PFSK-1 (cell line): ENCODE measurements at regions not wholly inside any gene's neighbourhood (a gene's known extent, or its start where the extent isn't known, plus 50 kb on each side); places are given as distances from the start of the nearest gene placed in this dataset.

Source experiments
- FOXP2 ChIP-seq: optimal IDR thresholded peaks from 2 replicates; pipeline ENCODE3; 2011; ENCODE audit warnings: borderline replicate concordance, control low read depth, inconsistent platforms; ENCODE audit not compliant: insufficient read depth; ENCODE audit errors: extremely low read length, extremely low read depth
- POLR2AphosphoS5 ChIP-seq: IDR thresholded peaks from 2 replicates; pipeline ENCODE4 v1.6.1; 2012; ENCODE audit warnings: low read depth, mild to moderate bottlenecking, control low read depth, low read length, moderate library complexity
- SIN3A ChIP-seq: IDR thresholded peaks from 2 replicates; pipeline ENCODE4 v1.6.1; 2012; ENCODE audit warnings: mild to moderate bottlenecking, low read length, moderate library complexity, borderline replicate concordance; ENCODE audit not compliant: insufficient read depth
- TAF1 ChIP-seq: IDR thresholded peaks from 2 replicates; pipeline ENCODE4 v1.6.1; 2012; ENCODE audit warnings: low read length, control low read depth, borderline replicate concordance; ENCODE audit not compliant: insufficient read depth
- TF ChIP-seq, protein P1 (sequence below), 2 experiments: IDR thresholded peaks; 2 replicates each; pipeline versions ENCODE4 v1.6.1 to v1.8.0; 2011 to 2012; ENCODE audit warnings: low read depth in 2 of 2, low read length in 2 of 2, control low read depth in 1 of 2, inconsistent platforms in 1 of 2, mild to moderate bottlenecking in 1 of 2, moderate library complexity in 1 of 2; ENCODE audit not compliant: insufficient read depth in 1 of 2

DNA sequence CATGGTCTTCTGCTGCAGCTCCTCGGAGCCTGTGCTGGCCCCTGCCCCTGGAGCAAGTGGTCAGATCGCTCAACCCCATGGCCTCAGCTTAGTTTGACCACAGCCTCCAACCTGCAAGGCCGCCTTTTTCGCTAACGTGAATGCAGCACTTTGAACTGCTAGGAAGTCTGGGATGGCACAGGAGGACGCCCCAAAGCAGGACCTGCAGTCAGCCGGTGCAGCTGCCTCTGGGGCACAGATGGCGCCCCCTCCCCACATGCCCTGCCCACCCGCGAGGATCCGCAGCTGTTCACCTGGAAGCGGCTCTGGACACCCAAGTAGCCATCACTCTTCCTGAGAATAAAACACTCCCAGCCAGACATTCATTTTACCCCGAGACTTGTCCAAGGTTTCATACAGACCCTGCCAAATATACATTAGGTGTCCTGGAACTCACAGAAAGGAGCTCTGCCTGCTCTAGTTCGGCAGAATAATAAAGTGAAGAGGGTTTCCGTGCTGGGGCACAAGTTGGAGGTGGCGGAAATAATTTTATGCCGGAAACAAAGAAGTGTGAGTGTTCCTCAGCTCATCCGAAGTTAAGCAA, 510.1 kb downstream of the EIPR1 start:
- TF ChIP-seq FOXP2: no peak
- no peak for TF ChIP-seq POLR2AphosphoS5
- TF ChIP-seq, protein P1, sequence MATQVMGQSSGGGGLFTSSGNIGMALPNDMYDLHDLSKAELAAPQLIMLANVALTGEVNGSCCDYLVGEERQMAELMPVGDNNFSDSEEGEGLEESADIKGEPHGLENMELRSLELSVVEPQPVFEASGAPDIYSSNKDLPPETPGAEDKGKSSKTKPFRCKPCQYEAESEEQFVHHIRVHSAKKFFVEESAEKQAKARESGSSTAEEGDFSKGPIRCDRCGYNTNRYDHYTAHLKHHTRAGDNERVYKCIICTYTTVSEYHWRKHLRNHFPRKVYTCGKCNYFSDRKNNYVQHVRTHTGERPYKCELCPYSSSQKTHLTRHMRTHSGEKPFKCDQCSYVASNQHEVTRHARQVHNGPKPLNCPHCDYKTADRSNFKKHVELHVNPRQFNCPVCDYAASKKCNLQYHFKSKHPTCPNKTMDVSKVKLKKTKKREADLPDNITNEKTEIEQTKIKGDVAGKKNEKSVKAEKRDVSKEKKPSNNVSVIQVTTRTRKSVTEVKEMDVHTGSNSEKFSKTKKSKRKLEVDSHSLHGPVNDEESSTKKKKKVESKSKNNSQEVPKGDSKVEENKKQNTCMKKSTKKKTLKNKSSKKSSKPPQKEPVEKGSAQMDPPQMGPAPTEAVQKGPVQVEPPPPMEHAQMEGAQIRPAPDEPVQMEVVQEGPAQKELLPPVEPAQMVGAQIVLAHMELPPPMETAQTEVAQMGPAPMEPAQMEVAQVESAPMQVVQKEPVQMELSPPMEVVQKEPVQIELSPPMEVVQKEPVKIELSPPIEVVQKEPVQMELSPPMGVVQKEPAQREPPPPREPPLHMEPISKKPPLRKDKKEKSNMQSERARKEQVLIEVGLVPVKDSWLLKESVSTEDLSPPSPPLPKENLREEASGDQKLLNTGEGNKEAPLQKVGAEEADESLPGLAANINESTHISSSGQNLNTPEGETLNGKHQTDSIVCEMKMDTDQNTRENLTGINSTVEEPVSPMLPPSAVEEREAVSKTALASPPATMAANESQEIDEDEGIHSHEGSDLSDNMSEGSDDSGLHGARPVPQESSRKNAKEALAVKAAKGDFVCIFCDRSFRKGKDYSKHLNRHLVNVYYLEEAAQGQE (IDR thresholded peaks at IDR 0.05; ENCODE audit: insufficient read depth in 1 of 2, low read depth in 2 of 2, low read length in 2 of 2): no peak
- TF ChIP-seq SIN3A: no peak
- TF ChIP-seq TAF1: no peak
